ENCODE measurements at regions not wholly inside any gene's neighbourhood (a gene's known extent, or its start where the extent isn't known, plus 50 kb on each side); places are given as distances from the start of the nearest gene placed in this dataset.
"Not testable (repeated sequence)": the region's sequence is repeated elsewhere in the genome, so short reads cannot be mapped to it uniquely, and the experiment has no call there.

- DNase-seq (ENCODE audit: low read depth) = no peak
Observed at GRCh38 chr2:199216253-199216652, 241.5 kb downstream of the SATB2 start.

GRCh38 chr2:199207011-199207410, 250.7 kb downstream of the SATB2 start:
- DNase-seq (ENCODE audit: low read depth) = no peak

GRCh38 chr2:199206536-199206935, 251.2 kb downstream of the SATB2 start:
- DNase-seq (ENCODE audit: low read depth) = no peak

GRCh38 chr2:199202964-199203363, 254.8 kb downstream of the SATB2 start:
- no peak for DNase-seq (ENCODE audit: low read depth)

- no peak for DNase-seq (ENCODE audit: low read depth)
Observed at GRCh38 chr2:199201539-199201938, 256.2 kb downstream of the SATB2 start.

GRCh38 chr2:199199797-199200196, 257.9 kb downstream of the SATB2 start:
- no peak for DNase-seq (ENCODE audit: low read depth)

- DNase-seq (ENCODE audit: low read depth) = no peak
Observed at GRCh38 chr2:199197448-199197847, 260.3 kb downstream of the SATB2 start.

GRCh38 chr2:199196686-199197085, 261.1 kb downstream of the SATB2 start:
- no peak for DNase-seq (ENCODE audit: low read depth)

GRCh38 chr2:199195927-199196502, 261.7 kb downstream of the SATB2 start:
- DNase-seq (ENCODE audit: low read depth) = no peak

GRCh38 chr2:199191461-199191860, 266.3 kb downstream of the SATB2 start:
- no peak for DNase-seq (ENCODE audit: low read depth)

GRCh38 chr2:199189229-199189628, 268.5 kb downstream of the SATB2 start:
- no peak for DNase-seq (ENCODE audit: low read depth)

GRCh38 chr2:199186301-199186751, 271.4 kb downstream of the SATB2 start:
- no peak for DNase-seq (ENCODE audit: low read depth)

GRCh38 chr2:199185174-199185573, 272.6 kb downstream of the SATB2 start:
- DNase-seq (ENCODE audit: low read depth) = not testable (repeated sequence)

- no peak for DNase-seq (ENCODE audit: low read depth)
Observed at GRCh38 chr2:199163613-199164458, 293.9 kb downstream of the SATB2 start.

GRCh38 chr2:199160677-199161465, 296.9 kb downstream of the SATB2 start:
- DNase-seq (ENCODE audit: low read depth) = no peak

- DNase-seq (ENCODE audit: low read depth) = no peak
Observed at GRCh38 chr2:199160081-199160480, 297.7 kb downstream of the SATB2 start.

- no peak for DNase-seq (ENCODE audit: low read depth)
Observed at GRCh38 chr2:199148076-199148845, 309.5 kb downstream of the SATB2 start.

GRCh38 chr2:199147216-199147615, 310.5 kb downstream of the SATB2 start:
- no peak for DNase-seq (ENCODE audit: low read depth)

- no peak for DNase-seq (ENCODE audit: low read depth)
Observed at GRCh38 chr2:199144546-199144945, 313.2 kb downstream of the SATB2 start.

GRCh38 chr2:199144036-199144435, 313.7 kb downstream of the SATB2 start:
- DNase-seq (ENCODE audit: low read depth) = no peak

- DNase-seq (ENCODE audit: low read depth) = no peak
Observed at GRCh38 chr2:199136681-199137080, 321.1 kb downstream of the SATB2 start.

- DNase-seq (ENCODE audit: low read depth) = no peak
Observed at GRCh38 chr2:199136242-199136641, 321.5 kb downstream of the SATB2 start.
